ENCODE measurements at regions not wholly inside any gene's neighbourhood (a gene's known extent, or its start where the extent isn't known, plus 50 kb on each side); places are given as distances from the start of the nearest gene placed in this dataset.
"Not testable (repeated sequence)": the region's sequence is repeated elsewhere in the genome, so short reads cannot be mapped to it uniquely, and the experiment has no call there.

GRCh38 chr21:28877318-28877884, 115.3 kb downstream of the LTN1 start:
- DNase-seq (ENCODE audit: extremely low read depth in 1 of 2, low read depth in 1 of 2) = no peak

DNA sequence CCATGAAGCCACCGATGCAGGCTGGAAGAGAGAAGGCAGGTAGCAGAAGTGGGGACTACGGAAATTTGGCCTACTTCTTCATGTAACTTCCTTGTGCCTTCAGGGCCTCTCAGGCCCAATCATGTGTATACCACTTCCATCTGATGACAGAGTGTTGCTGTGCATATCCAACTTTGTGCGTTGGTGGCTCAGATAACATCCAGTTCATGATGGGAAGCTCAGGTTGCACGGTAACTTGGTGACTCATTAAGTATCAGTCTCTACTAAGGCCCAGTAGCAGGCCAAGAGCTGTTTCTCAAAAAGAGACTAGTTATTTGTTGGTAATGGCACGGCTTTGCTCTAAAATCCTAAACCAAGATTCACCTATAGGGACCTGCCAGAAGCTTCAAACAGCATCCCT, 117.6 kb downstream of the LTN1 start:
- no peak for DNase-seq (ENCODE audit: extremely low read depth in 1 of 2, low read depth in 1 of 2)

DNA sequence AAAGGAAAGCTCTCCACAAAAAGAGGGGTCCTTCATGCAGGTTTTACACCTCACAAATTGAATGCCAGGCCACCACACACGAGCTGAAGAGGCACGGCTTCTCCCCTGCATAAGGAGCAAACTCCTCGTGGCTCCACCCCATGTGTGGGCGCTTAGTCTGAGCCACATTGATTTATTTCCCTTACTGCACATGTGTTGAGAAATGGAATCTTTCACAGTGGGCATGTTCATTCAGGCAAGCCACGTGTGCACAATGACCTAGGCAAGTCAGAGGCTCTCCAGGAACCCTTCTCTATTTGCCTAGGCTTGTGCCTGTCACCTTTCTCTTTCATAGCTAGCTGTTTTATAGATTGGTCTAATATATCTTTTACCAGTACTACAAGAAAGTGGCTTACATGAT, 120.5 kb downstream of the LTN1 start:
- no peak for DNase-seq (ENCODE audit: extremely low read depth in 1 of 2, low read depth in 1 of 2)

DNA sequence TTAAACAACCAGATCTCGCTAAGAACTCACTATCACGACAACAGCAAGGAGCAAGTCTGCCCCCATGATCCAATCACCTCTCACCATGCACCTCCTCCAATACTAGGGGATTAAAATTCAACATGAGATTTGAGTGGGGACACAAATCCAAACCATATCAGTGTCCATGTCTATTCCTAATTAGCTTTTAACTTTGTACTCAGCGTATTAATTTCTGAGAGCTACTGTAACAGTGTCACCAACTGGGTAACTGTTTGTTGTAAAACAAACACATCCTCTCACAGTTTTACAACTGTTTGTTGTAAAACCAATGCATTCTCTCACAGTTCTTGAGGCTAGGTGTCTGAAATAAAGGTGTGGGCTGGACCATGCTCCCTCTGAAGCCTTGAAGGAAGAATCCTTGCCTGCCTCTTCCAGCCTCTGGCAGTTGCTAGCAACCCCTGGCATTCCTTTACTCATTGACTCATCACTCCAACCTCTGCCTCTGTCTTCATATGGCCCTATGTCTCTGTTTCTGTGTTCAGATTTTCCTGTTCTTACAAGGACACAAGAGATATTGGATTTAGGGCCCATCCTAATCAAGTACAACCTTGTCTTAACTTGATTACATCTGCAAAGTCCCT, 121.2 kb downstream of the LTN1 start:
- no peak for DNase-seq (ENCODE audit: extremely low read depth in 1 of 2, low read depth in 1 of 2)

DNA sequence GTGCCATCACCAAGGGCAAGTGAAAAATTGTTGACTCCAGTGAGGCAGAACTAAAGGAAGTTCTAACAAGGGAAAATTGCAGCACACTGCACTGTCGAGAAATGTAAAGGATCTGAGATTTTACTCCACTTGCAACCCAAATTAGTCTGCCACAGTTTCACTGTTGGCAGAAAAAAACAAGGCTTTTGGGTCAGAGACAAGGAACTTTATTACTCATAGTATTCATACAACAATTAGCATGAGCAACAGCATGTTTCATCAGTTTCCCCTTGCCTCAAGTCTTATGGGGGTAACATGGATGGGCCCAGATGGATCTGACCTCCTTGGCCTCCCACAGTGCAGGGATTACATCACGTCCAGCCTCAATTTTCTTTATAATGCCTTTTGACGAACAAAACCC, 125.3 kb downstream of the LTN1 start:
- no peak for DNase-seq (ENCODE audit: extremely low read depth in 1 of 2, low read depth in 1 of 2)

DNA sequence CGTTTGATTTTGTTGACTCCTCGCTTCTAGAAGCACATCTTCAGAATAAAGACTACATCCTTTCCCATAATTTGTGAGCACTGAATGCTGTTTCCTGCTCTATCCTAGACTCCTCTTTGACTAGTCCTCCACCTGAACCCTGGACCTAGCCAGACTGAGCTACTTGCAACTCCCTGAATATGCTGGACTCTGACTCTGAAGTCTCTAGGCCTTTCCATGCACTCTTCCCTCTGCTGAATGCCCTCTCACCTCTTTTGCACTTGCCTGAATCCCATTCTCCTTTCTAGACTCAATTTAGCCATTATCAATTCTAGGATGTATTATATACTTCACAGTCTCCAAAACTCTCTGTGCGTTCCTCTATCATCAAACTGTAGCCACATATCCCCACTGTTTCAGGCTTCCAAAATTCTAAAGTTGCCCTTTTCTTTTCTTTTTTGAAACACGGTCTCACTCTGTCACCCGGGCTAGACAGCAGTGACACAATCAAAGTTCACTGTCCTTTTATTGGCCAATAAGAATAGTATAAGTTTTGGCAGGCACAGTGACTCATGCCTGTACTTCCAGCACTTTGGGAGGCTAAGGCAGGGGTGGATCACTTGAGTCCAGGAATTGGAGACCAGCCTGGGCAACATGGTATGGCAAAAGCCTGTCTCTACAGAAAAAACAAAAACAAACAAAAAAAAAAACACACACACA, 127.0 kb downstream of the LTN1 start:
- DNase-seq (ENCODE audit: extremely low read depth in 1 of 2, low read depth in 1 of 2) = no peak

DNA sequence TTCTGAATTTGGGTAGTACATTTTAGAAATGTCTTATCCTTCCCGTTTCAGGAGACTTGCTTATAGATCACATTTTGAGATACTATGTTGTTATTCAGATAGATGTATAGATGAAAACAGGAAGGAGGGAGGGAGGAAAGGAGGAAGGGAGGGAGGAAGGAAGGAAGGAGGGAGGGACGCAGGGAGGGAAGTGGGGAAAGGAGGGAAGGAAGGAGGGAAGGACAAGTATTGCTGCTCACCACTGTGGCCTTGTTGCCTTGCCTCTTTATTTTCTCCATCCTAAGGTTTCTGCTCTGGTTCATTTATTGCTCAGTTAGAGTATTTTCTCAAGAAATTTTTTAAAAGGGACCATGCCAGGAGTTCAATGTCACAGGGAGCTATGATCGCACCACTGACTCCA, 134.3 kb downstream of the LTN1 start:
- DNase-seq (ENCODE audit: extremely low read depth in 1 of 2, low read depth in 1 of 2) = no peak

- DNase-seq (ENCODE audit: extremely low read depth in 1 of 2, low read depth in 1 of 2) = no peak
Observed at GRCh38 chr21:28857752-28858151, 134.9 kb downstream of the LTN1 start.

DNA sequence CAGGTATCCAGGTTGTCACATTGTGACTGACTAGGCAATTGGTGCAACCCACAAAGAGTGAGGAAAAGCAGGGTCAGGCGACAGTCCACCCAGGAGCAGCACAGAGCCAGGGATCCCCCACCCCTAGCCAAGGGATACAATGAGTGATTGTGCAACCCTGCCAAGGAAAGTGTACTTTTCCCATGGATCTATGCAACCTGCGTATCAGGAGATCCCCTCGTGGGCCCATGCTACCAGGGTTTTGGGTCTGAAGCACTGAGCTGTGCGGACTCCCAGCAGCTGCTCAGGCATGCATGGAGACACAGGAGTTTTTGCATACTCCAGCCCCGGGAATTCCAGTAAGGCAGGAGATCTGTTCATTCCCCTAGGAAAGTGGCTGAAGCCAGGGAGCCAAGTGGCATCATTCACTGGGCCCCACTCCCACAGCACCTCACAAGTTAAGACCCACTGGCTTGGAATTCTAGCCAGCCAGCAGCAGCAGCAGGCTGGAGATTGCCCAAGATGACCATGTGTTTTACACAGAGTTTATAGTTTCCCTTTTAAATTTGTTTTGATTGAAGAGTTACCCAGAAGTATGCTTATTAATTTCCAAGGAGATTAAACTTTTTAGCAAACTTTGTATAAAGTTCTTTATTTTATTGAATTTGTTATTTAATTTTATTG, 136.0 kb downstream of the LTN1 start:
- no peak for DNase-seq (ENCODE audit: extremely low read depth in 1 of 2, low read depth in 1 of 2)

- DNase-seq (ENCODE audit: extremely low read depth in 1 of 2, low read depth in 1 of 2) = no peak
Observed at GRCh38 chr21:28852706-28853105, 140.0 kb downstream of the LTN1 start.

- no peak for DNase-seq (ENCODE audit: extremely low read depth in 1 of 2, low read depth in 1 of 2)
Observed at GRCh38 chr21:28851645-28852044, 141.0 kb downstream of the LTN1 start.

GRCh38 chr21:28839237-28839636, 153.4 kb downstream of the LTN1 start:
- not testable (repeated sequence) for DNase-seq (ENCODE audit: extremely low read depth in 1 of 2, low read depth in 1 of 2)

DNA sequence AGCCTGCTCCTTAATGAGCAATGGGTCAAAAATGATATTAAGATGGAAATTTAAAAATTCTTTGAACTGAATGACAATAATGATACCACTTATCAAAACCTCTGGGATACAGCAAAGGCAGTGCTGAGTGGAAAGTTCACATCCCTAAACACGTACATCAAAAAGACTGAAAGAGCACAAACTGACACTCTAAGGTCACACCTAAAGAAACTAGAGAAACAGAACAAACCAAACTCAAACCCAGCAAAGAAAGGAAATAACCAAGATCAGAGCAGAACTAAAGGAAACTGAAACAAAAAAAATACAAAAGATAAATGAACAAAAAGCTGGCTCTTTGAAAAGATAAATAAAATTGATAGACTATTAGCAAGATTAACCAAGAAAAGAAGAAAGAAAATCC, 155.3 kb downstream of the LTN1 start:
- not testable (repeated sequence) for DNase-seq (ENCODE audit: extremely low read depth in 1 of 2, low read depth in 1 of 2)

- DNase-seq (ENCODE audit: extremely low read depth in 1 of 2, low read depth in 1 of 2) = not testable (repeated sequence)
Observed at GRCh38 chr21:28836588-28836987, 156.1 kb downstream of the LTN1 start.

- DNase-seq (ENCODE audit: extremely low read depth in 1 of 2, low read depth in 1 of 2) = no peak
Observed at GRCh38 chr21:28834335-28835238, 158.1 kb downstream of the LTN1 start.

- no peak for DNase-seq (ENCODE audit: extremely low read depth in 1 of 2, low read depth in 1 of 2)
Observed at GRCh38 chr21:28833609-28834008, 159.1 kb downstream of the LTN1 start.

- DNase-seq (ENCODE audit: extremely low read depth in 1 of 2, low read depth in 1 of 2) = no peak
Observed at GRCh38 chr21:28833182-28833581, 159.5 kb downstream of the LTN1 start.

- DNase-seq (ENCODE audit: extremely low read depth in 1 of 2, low read depth in 1 of 2) = no peak
Observed at GRCh38 chr21:28832715-28833061, 160.0 kb downstream of the LTN1 start.

GRCh38 chr21:28832013-28832714, 160.5 kb downstream of the LTN1 start:
- DNase-seq (ENCODE audit: extremely low read depth in 1 of 2, low read depth in 1 of 2) = no peak

DNA sequence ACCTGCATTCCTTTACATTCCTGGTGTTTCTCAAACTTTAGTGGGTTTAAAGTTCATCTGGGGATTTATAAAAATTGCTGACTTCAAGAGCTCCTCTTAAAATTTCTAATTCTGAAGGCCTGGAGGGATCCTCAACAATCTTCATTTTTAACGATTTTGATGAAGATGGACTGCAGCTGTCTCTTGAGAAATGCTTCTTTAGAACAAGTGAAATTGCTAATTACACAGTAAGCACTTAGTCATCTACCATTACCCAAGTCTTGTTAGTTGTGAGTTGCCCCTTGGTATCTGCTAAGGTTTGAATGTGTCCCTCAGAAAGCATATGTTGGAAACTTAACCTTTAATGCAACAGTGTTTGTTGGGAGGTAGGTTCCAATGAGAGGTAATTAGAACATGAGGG, 163.7 kb downstream of the LTN1 start:
- no peak for DNase-seq (ENCODE audit: extremely low read depth in 1 of 2, low read depth in 1 of 2)

Measured in activated CD8-positive, alpha-beta memory T cell treated with anti-CD3 and anti-CD28 coated beads for 1 hour (primary cell).